ENCODE measurements at regions not wholly inside any gene's neighbourhood (a gene's known extent, or its start where the extent isn't known, plus 50 kb on each side); places are given as distances from the start of the nearest gene placed in this dataset.

DNA sequence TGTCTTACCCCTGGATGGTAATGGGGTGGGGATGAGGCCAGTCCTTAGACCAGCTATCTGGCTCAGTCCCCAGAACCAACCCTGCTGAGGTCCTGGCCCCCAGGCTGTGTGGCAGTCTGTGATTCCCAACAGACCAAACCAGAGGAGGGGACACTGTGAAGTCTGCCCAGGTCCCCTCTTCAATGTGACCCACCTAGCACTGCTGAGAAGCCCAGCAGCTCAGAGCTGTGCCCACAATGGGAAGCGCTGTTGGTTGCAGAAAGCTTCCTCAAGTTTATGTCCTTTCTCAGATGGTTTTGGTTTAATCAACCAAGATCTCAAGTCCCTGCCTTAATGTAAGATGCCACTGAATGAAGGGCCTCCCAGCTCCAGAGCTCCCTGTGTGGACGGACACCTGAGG is 114.7 kb upstream of the IGLL5 start:
- H3K27ac ChIP-seq (ENCODE audit: extremely low read depth, low read depth, low read length) = no peak overlapping the region
- ChIA-PET CTCF (interaction anchor here (0.7 to 9.5 kb wide), 4 partner anchors 12 to 112 kb away, joined by 3 to 158 read pairs (median 52); no protein-coding TSS in a partner anchor), POLR2A (no interaction called here)
- no peak overlapping the region for H3K4me3 ChIP-seq (ENCODE audit: low read depth, low read length)
- no peak for TF ChIP-seq GLI4 (tag by site-specific recombination; IDR thresholded peaks at IDR 0.05)
- no peak for TF ChIP-seq SCRT2 (tag by site-specific recombination; IDR thresholded peaks at IDR 0.05)
- no peak for TF ChIP-seq ZNF133 (tag by site-specific recombination; IDR thresholded peaks at IDR 0.05)
- TF ChIP-seq, protein P1, sequence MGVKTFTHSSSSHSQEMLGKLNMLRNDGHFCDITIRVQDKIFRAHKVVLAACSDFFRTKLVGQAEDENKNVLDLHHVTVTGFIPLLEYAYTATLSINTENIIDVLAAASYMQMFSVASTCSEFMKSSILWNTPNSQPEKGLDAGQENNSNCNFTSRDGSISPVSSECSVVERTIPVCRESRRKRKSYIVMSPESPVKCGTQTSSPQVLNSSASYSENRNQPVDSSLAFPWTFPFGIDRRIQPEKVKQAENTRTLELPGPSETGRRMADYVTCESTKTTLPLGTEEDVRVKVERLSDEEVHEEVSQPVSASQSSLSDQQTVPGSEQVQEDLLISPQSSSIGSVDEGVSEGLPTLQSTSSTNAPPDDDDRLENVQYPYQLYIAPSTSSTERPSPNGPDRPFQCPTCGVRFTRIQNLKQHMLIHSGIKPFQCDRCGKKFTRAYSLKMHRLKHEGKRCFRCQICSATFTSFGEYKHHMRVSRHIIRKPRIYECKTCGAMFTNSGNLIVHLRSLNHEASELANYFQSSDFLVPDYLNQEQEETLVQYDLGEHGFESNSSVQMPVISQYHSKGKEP (tag by site-specific recombination; IDR thresholded peaks at IDR 0.05) = no peak
- no peak for TF ChIP-seq ZNF624 (tag by site-specific recombination; IDR thresholded peaks at IDR 0.05)
- no peak for TF ChIP-seq OVOL3 (tag by site-specific recombination; IDR thresholded peaks at IDR 0.05)
- TF ChIP-seq MEIS1 (CRISPR knock-in tag; IDR thresholded peaks at IDR 0.05; ENCODE audit: borderline replicate concordance) = no peak
- TF ChIP-seq ZNF239 (tag by site-specific recombination; IDR thresholded peaks at IDR 0.05) = no peak
- TF ChIP-seq, protein P2, sequence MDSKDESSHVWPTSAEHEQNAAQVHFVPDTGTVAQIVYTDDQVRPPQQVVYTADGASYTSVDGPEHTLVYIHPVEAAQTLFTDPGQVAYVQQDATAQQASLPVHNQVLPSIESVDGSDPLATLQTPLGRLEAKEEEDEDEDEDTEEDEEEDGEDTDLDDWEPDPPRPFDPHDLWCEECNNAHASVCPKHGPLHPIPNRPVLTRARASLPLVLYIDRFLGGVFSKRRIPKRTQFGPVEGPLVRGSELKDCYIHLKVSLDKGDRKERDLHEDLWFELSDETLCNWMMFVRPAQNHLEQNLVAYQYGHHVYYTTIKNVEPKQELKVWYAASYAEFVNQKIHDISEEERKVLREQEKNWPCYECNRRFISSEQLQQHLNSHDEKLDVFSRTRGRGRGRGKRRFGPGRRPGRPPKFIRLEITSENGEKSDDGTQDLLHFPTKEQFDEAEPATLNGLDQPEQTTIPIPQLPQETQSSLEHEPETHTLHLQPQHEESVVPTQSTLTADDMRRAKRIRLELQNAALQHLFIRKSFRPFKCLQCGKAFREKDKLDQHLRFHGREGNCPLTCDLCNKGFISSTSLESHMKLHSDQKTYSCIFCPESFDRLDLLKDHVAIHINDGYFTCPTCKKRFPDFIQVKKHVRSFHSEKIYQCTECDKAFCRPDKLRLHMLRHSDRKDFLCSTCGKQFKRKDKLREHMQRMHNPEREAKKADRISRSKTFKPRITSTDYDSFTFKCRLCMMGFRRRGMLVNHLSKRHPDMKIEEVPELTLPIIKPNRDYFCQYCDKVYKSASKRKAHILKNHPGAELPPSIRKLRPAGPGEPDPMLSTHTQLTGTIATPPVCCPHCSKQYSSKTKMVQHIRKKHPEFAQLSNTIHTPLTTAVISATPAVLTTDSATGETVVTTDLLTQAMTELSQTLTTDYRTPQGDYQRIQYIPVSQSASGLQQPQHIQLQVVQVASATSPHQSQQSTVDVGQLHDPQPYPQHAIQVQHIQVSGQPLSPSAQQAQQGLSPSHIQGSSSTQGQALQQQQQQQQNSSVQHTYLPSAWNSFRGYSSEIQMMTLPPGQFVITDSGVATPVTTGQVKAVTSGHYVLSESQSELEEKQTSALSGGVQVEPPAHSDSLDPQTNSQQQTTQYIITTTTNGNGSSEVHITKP (tag by site-specific recombination; IDR thresholded peaks at IDR 0.05) = no peak
- no peak for TF ChIP-seq ZNF785 (tag by site-specific recombination; IDR thresholded peaks at IDR 0.05)
- no peak for TF ChIP-seq KLF10 (tag by site-specific recombination; IDR thresholded peaks at IDR 0.05)
- TF ChIP-seq EGR2 (tag by site-specific recombination; IDR thresholded peaks at IDR 0.05; ENCODE audit: low read depth) = no peak
- TF ChIP-seq ZNF391 (tag by site-specific recombination; IDR thresholded peaks at IDR 0.05; ENCODE audit: borderline replicate concordance, low read depth) = no peak
- TF ChIP-seq ZNF626 (tag by site-specific recombination; IDR thresholded peaks at IDR 0.05) = no peak
- no peaks in the 10 kb centered on the region for H3K36me3 ChIP-seq (ENCODE audit: control insufficient read depth in 2 of 2, insufficient read depth in 1 of 2, low read length in 2 of 2)
- H3K9me3 ChIP-seq (ENCODE audit: control insufficient read depth, insufficient read depth, low read depth, low read length) = no peaks in the 10 kb centered on the region
- no peaks in the 10 kb centered on the region for H3K4me1 ChIP-seq (ENCODE audit: control insufficient read depth, insufficient read depth, low read length)

DNA sequence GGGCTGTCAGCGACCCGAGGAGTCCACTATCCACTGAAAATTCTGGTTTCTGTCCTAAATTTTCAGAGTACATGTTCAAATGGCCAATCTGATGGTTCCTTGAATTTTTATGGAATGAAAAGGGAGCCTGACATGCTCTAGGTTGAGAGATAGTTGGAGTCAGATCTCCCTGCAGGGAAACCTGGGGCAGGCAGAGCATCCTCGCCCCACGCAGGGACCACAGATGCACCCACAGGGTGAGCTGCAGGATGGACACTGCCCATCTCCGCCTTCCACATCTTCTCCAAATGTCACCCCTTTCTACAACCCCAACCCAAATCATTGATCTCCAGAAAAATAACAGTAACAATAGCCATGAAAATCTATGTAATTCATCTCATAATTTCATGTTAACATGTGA is 114.2 kb upstream of the IGLL5 start:
- Histone ChIP-seq H3K4me3 (ENCODE audit: low read depth, low read length) (no peak overlapping the region), H3K4me1 (ENCODE audit: control insufficient read depth, insufficient read depth, low read length) (no peaks in the 10 kb centered on the region), H3K9me3 (ENCODE audit: control insufficient read depth, insufficient read depth, low read depth, low read length) (no peaks in the 10 kb centered on the region), H3K36me3 (ENCODE audit: control insufficient read depth in 2 of 2, insufficient read depth in 1 of 2, low read length in 2 of 2) (no peaks in the 10 kb centered on the region), H3K27ac (ENCODE audit: extremely low read depth, low read depth, low read length) (no peak overlapping the region)
- ChIA-PET CTCF (interaction anchor here (0.7 to 0.9 kb wide), 2 partner anchors 20 to 51 kb away, joined by 3 to 4 read pairs; no protein-coding TSS in a partner anchor), POLR2A (no interaction called here)
- TF ChIP-seq, protein P3, sequence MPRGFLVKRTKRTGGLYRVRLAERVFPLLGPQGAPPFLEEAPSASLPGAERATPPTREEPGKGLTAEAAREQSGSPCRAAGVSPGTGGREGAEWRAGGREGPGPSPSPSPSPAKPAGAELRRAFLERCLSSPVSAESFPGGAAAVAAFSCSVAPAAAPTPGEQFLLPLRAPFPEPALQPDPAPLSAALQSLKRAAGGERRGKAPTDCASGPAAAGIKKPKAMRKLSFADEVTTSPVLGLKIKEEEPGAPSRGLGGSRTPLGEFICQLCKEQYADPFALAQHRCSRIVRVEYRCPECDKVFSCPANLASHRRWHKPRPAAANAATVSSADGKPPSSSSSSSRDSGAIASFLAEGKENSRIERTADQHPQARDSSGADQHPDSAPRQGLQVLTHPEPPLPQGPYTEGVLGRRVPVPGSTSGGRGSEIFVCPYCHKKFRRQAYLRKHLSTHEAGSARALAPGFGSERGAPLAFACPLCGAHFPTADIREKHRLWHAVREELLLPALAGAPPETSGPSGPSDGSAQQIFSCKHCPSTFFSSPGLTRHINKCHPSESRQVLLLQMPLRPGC (tag by site-specific recombination; IDR thresholded peaks at IDR 0.05) = no peak
- TF ChIP-seq ZNF560 (tag by site-specific recombination; IDR thresholded peaks at IDR 0.05; ENCODE audit: borderline replicate concordance) = no peak
- TF ChIP-seq, protein P4, sequence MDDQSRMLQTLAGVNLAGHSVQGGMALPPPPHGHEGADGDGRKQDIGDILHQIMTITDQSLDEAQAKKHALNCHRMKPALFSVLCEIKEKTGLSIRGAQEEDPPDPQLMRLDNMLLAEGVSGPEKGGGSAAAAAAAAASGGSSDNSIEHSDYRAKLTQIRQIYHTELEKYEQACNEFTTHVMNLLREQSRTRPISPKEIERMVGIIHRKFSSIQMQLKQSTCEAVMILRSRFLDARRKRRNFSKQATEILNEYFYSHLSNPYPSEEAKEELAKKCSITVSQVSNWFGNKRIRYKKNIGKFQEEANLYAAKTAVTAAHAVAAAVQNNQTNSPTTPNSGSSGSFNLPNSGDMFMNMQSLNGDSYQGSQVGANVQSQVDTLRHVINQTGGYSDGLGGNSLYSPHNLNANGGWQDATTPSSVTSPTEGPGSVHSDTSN (CRISPR knock-in tag; IDR thresholded peaks at IDR 0.05) = no peak
- TF ChIP-seq, protein P5, sequence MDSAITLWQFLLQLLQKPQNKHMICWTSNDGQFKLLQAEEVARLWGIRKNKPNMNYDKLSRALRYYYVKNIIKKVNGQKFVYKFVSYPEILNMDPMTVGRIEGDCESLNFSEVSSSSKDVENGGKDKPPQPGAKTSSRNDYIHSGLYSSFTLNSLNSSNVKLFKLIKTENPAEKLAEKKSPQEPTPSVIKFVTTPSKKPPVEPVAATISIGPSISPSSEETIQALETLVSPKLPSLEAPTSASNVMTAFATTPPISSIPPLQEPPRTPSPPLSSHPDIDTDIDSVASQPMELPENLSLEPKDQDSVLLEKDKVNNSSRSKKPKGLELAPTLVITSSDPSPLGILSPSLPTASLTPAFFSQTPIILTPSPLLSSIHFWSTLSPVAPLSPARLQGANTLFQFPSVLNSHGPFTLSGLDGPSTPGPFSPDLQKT (IDR thresholded peaks at IDR 0.05; ENCODE audit: borderline replicate concordance, low read depth, low read length) = no peak
- TF ChIP-seq ZNF292 (tag by site-specific recombination; IDR thresholded peaks at IDR 0.05; ENCODE audit: borderline replicate concordance, low read depth) = no peak
- TF ChIP-seq, protein P6, sequence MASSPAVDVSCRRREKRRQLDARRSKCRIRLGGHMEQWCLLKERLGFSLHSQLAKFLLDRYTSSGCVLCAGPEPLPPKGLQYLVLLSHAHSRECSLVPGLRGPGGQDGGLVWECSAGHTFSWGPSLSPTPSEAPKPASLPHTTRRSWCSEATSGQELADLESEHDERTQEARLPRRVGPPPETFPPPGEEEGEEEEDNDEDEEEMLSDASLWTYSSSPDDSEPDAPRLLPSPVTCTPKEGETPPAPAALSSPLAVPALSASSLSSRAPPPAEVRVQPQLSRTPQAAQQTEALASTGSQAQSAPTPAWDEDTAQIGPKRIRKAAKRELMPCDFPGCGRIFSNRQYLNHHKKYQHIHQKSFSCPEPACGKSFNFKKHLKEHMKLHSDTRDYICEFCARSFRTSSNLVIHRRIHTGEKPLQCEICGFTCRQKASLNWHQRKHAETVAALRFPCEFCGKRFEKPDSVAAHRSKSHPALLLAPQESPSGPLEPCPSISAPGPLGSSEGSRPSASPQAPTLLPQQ (tag by site-specific recombination; IDR thresholded peaks at IDR 0.05) = no peak
- TF ChIP-seq ZSCAN16 (tag by site-specific recombination; IDR thresholded peaks at IDR 0.05) = no peak
- no peak for TF ChIP-seq KLF16 (tag by site-specific recombination; IDR thresholded peaks at IDR 0.05)
- TF ChIP-seq, protein P7, sequence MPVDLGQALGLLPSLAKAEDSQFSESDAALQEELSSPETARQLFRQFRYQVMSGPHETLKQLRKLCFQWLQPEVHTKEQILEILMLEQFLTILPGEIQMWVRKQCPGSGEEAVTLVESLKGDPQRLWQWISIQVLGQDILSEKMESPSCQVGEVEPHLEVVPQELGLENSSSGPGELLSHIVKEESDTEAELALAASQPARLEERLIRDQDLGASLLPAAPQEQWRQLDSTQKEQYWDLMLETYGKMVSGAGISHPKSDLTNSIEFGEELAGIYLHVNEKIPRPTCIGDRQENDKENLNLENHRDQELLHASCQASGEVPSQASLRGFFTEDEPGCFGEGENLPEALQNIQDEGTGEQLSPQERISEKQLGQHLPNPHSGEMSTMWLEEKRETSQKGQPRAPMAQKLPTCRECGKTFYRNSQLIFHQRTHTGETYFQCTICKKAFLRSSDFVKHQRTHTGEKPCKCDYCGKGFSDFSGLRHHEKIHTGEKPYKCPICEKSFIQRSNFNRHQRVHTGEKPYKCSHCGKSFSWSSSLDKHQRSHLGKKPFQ (tag by site-specific recombination; IDR thresholded peaks at IDR 0.05) = no peak
- no peak for TF ChIP-seq HOXD13 (CRISPR knock-in tag; IDR thresholded peaks at IDR 0.05; ENCODE audit: borderline replicate concordance)

All from HEK293 (cell line).